GM21529 (cell line): ENCODE measurements at regions not wholly inside any gene's neighbourhood (a gene's known extent, or its start where the extent isn't known, plus 50 kb on each side); places are given as distances from the start of the nearest gene placed in this dataset.
"Not testable (repeated sequence)": the region's sequence is repeated elsewhere in the genome, so short reads cannot be mapped to it uniquely, and the experiment has no call there.

ENCODE experiments used
- ATAC-seq: cut with Tn5 transposase; IDR thresholded peaks from one replicate; pipeline ENCODE4 v1.9.1; 2021; ENCODE audit not compliant: unreplicated experiment

- not testable (repeated sequence) for ATAC-seq
These were observed 1131.9 kb downstream of the TMEM121 start for GRCh38 chr14:106658066-106658860.

- ATAC-seq: peak; percentile 68
These were observed 1135.2 kb downstream of the TMEM121 start for GRCh38 chr14:106661561-106661960.

GRCh38 chr14:106662936-106663550, 1136.7 kb downstream of the TMEM121 start:
- no peak for ATAC-seq

- peak; percentile 43 for ATAC-seq
These were observed 1137.5 kb downstream of the TMEM121 start for GRCh38 chr14:106663805-106664410.

GRCh38 chr14:106665814-106666213, 1139.4 kb downstream of the TMEM121 start:
- ATAC-seq: no peak

GRCh38 chr14:106666341-106666740, 1140.0 kb downstream of the TMEM121 start:
- ATAC-seq: no peak

- no peak for ATAC-seq
These were observed 1143.6 kb downstream of the TMEM121 start for GRCh38 chr14:106670011-106670410.

- not testable (repeated sequence) for ATAC-seq
These were observed 1147.7 kb downstream of the TMEM121 start for GRCh38 chr14:106674093-106674492.

- not testable (repeated sequence) for ATAC-seq
These were observed 1148.2 kb downstream of the TMEM121 start for GRCh38 chr14:106674509-106675125.

- ATAC-seq: not testable (repeated sequence)
These were observed 1149.3 kb downstream of the TMEM121 start for GRCh38 chr14:106675716-106676115.

- ATAC-seq: no peak
These were observed 1153.4 kb downstream of the TMEM121 start for GRCh38 chr14:106679776-106680175.

GRCh38 chr14:106681161-106681560, 1154.8 kb downstream of the TMEM121 start:
- ATAC-seq: no peak

GRCh38 chr14:106681568-106681967, 1155.2 kb downstream of the TMEM121 start:
- no peak for ATAC-seq

GRCh38 chr14:106683631-106684030, 1157.2 kb downstream of the TMEM121 start:
- ATAC-seq: no peak

- ATAC-seq: no peak
These were observed 1160.2 kb downstream of the TMEM121 start for GRCh38 chr14:106686533-106686932.

GRCh38 chr14:106690333-106690891, 1164.0 kb downstream of the TMEM121 start:
- ATAC-seq: no peak

GRCh38 chr14:106691601-106692291, 1165.4 kb downstream of the TMEM121 start:
- peak; percentile 69 for ATAC-seq

GRCh38 chr14:106694638-106695393, 1168.4 kb downstream of the TMEM121 start:
- peak; percentile 34 for ATAC-seq

- ATAC-seq: peak; percentile 61
These were observed 1172.4 kb downstream of the TMEM121 start for GRCh38 chr14:106698620-106699267.
